ENCODE measurements at regions not wholly inside any gene's neighbourhood (a gene's known extent, or its start where the extent isn't known, plus 50 kb on each side); places are given as distances from the start of the nearest gene placed in this dataset.

- Histone ChIP-seq H3K9me2 (ENCODE audit: insufficient read depth, low read length) (no peaks in the 10 kb centered on the region), H3K79me2 (replicated peaks; ENCODE audit: insufficient read depth, low read length) (no peaks in the 10 kb centered on the region), H3K9ac (ENCODE audit: low read length) (no peak overlapping the region), H3F3A (ENCODE audit: insufficient read depth, low read length, poor library complexity, severe bottlenecking) (no peaks in the 10 kb centered on the region), H3K27ac (ENCODE audit: low read length) (no peak overlapping the region), H3K4me3 (ENCODE audit: low read length) (no peak overlapping the region), H3K9me3 (ENCODE audit: low read length) (no peaks in the 10 kb centered on the region), H3K27me3 (ENCODE audit: insufficient read depth, low read depth, low read length) (no peaks in the 10 kb centered on the region), H4K20me1 (ENCODE audit: insufficient read depth) (no peaks in the 10 kb centered on the region), H3K36me3 (ENCODE audit: insufficient read depth, low read length) (no peaks in the 10 kb centered on the region), H2AFZ (ENCODE audit: low read depth, low read length) (no peak overlapping the region), H3K4me2 (ENCODE audit: low read length) (no peak overlapping the region)
- TF ChIP-seq TAF1 (IDR thresholded peaks at IDR 0.05; ENCODE audit: low read depth) (no peak), MXI1 (conservative IDR thresholded peaks at IDR 0.05; ENCODE audit: poor library complexity, severe bottlenecking) (no peak), CTCF (IDR thresholded peaks at IDR 0.05; ENCODE audit: poor library complexity, severe bottlenecking) (no peak), RAD21 (conservative IDR thresholded peaks at IDR 0.05) (no peak), EZH2 (IDR thresholded peaks at IDR 0.05; ENCODE audit: borderline replicate concordance, insufficient read depth, low read length, poor library complexity, severe bottlenecking) (no peak), EP300 (conservative IDR thresholded peaks at IDR 0.05; ENCODE audit: poor library complexity, severe bottlenecking) (no peak), POLR2AphosphoS5 (IDR thresholded peaks at IDR 0.05) (no peak), REST (IDR thresholded peaks at IDR 0.05; ENCODE audit: borderline replicate concordance) (no peak), SMC3 (conservative IDR thresholded peaks at IDR 0.05; ENCODE audit: poor library complexity) (no peak)
Observed at GRCh38 chr4:53705151-53705764, 114.0 kb upstream of the LNX1 start.

- Histone ChIP-seq H4K20me1 (ENCODE audit: insufficient read depth) (no peaks in the 10 kb centered on the region), H3K4me3 (ENCODE audit: low read length) (no peak overlapping the region), H3K9me2 (ENCODE audit: insufficient read depth, low read length) (no peaks in the 10 kb centered on the region), H3K4me2 (ENCODE audit: low read length) (no peak overlapping the region), H3K9ac (ENCODE audit: low read length) (no peak overlapping the region), H3K27me3 (ENCODE audit: insufficient read depth, low read depth, low read length) (no peaks in the 10 kb centered on the region), H3F3A (ENCODE audit: insufficient read depth, low read length, poor library complexity, severe bottlenecking) (no peaks in the 10 kb centered on the region), H2AFZ (ENCODE audit: low read depth, low read length) (no peak overlapping the region), H3K27ac (ENCODE audit: low read length) (no peak overlapping the region), H3K9me3 (ENCODE audit: low read length) (no peaks in the 10 kb centered on the region), H3K36me3 (ENCODE audit: insufficient read depth, low read length) (no peaks in the 10 kb centered on the region), H3K79me2 (replicated peaks; ENCODE audit: insufficient read depth, low read length) (no peaks in the 10 kb centered on the region)
- TF ChIP-seq SMC3 (conservative IDR thresholded peaks at IDR 0.05; ENCODE audit: poor library complexity) (no peak), REST (IDR thresholded peaks at IDR 0.05; ENCODE audit: borderline replicate concordance) (no peak), MXI1 (conservative IDR thresholded peaks at IDR 0.05; ENCODE audit: poor library complexity, severe bottlenecking) (no peak), TAF1 (IDR thresholded peaks at IDR 0.05; ENCODE audit: low read depth) (no peak), EZH2 (IDR thresholded peaks at IDR 0.05; ENCODE audit: borderline replicate concordance, insufficient read depth, low read length, poor library complexity, severe bottlenecking) (no peak), RAD21 (conservative IDR thresholded peaks at IDR 0.05) (no peak), EP300 (conservative IDR thresholded peaks at IDR 0.05; ENCODE audit: poor library complexity, severe bottlenecking) (no peak), CTCF (IDR thresholded peaks at IDR 0.05; ENCODE audit: poor library complexity, severe bottlenecking) (no peak), POLR2AphosphoS5 (IDR thresholded peaks at IDR 0.05) (no peak)
Observed at GRCh38 chr4:53704329-53704728, 113.0 kb upstream of the LNX1 start.
